ENCODE measurements at regions not wholly inside any gene's neighbourhood (a gene's known extent, or its start where the extent isn't known, plus 50 kb on each side); places are given as distances from the start of the nearest gene placed in this dataset.

DNA sequence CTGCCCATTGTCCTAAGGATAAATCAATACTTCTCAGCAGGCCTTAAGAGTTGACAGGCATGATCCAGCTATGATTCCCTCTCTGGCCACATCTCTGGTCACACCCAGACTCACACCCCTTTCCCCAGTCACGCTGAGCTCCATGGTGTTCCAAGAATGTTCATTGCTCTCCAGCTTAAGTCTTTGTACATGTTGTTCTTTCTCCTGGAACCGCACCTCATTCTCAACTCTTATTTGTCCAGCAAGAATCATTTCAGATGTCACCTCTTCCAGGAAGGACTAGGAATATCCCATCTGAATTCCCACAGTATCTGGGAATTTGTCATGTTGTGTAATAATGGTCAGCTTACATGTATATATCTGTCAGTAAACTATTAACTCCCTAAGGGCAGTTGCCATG, 118.3 kb upstream of the GALNT15 start:
- no peak for ATAC-seq
- H3K4me3 Mint-ChIP-seq, result no peak overlapping the region
- DNase-seq (ENCODE audit: low spot score), result no peak
- H3K27ac Mint-ChIP-seq, result no peak overlapping the region
- H3F3A ChIP-seq (replicated peaks; ENCODE audit: low read depth), result no peaks in the 10 kb centered on the region
- no peak overlapping the region for H3K27ac ChIP-seq (ENCODE audit: low read depth)
- H4K20me1 ChIP-seq (replicated peaks; ENCODE audit: insufficient read depth), result no peaks in the 10 kb centered on the region
- no peaks in the 10 kb centered on the region for H3K27me3 ChIP-seq (ENCODE audit: insufficient read depth)
- no peak for TF ChIP-seq ZNF331 (CRISPR knock-in tag; IDR thresholded peaks at IDR 0.05; ENCODE audit: low read depth)
- TF ChIP-seq, protein P1, sequence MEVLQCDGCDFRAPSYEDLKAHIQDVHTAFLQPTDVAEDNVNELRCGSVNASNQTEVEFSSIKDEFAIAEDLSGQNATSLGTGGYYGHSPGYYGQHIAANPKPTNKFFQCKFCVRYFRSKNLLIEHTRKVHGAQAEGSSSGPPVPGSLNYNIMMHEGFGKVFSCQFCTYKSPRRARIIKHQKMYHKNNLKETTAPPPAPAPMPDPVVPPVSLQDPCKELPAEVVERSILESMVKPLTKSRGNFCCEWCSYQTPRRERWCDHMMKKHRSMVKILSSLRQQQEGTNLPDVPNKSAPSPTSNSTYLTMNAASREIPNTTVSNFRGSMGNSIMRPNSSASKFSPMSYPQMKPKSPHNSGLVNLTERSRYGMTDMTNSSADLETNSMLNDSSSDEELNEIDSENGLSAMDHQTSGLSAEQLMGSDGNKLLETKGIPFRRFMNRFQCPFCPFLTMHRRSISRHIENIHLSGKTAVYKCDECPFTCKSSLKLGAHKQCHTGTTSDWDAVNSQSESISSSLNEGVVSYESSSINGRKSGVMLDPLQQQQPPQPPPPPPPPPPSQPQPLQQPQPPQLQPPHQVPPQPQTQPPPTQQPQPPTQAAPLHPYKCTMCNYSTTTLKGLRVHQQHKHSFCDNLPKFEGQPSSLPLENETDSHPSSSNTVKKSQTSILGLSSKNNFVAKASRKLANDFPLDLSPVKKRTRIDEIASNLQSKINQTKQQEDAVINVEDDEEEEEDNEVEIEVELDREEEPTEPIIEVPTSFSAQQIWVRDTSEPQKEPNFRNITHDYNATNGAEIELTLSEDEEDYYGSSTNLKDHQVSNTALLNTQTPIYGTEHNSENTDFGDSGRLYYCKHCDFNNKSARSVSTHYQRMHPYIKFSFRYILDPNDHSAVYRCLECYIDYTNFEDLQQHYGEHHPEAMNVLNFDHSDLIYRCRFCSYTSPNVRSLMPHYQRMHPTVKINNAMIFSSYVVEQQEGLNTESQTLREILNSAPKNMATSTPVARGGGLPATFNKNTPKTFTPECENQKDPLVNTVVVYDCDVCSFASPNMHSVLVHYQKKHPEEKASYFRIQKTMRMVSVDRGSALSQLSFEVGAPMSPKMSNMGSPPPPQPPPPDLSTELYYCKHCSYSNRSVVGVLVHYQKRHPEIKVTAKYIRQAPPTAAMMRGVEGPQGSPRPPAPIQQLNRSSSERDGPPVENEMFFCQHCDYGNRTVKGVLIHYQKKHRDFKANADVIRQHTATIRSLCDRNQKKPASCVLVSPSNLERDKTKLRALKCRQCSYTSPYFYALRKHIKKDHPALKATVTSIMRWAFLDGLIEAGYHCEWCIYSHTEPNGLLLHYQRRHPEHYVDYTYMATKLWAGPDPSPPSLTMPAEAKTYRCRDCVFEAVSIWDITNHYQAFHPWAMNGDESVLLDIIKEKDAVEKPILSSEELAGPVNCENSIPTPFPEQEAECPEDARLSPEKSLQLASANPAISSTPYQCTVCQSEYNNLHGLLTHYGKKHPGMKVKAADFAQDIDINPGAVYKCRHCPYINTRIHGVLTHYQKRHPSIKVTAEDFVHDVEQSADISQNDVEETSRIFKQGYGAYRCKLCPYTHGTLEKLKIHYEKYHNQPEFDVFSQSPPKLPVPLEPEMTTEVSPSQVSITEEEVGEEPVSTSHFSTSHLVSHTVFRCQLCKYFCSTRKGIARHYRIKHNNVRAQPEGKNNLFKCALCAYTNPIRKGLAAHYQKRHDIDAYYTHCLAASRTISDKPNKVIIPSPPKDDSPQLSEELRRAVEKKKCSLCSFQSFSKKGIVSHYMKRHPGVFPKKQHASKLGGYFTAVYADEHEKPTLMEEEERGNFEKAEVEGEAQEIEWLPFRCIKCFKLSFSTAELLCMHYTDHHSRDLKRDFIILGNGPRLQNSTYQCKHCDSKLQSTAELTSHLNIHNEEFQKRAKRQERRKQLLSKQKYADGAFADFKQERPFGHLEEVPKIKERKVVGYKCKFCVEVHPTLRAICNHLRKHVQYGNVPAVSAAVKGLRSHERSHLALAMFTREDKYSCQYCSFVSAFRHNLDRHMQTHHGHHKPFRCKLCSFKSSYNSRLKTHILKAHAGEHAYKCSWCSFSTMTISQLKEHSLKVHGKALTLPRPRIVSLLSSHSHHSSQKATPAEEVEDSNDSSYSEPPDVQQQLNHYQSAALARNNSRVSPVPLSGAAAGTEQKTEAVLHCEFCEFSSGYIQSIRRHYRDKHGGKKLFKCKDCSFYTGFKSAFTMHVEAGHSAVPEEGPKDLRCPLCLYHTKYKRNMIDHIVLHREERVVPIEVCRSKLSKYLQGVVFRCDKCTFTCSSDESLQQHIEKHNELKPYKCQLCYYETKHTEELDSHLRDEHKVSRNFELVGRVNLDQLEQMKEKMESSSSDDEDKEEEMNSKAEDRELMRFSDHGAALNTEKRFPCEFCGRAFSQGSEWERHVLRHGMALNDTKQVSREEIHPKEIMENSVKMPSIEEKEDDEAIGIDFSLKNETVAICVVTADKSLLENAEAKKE (CRISPR knock-in tag; IDR thresholded peaks at IDR 0.05), result no peak
- TF ChIP-seq, protein P2, sequence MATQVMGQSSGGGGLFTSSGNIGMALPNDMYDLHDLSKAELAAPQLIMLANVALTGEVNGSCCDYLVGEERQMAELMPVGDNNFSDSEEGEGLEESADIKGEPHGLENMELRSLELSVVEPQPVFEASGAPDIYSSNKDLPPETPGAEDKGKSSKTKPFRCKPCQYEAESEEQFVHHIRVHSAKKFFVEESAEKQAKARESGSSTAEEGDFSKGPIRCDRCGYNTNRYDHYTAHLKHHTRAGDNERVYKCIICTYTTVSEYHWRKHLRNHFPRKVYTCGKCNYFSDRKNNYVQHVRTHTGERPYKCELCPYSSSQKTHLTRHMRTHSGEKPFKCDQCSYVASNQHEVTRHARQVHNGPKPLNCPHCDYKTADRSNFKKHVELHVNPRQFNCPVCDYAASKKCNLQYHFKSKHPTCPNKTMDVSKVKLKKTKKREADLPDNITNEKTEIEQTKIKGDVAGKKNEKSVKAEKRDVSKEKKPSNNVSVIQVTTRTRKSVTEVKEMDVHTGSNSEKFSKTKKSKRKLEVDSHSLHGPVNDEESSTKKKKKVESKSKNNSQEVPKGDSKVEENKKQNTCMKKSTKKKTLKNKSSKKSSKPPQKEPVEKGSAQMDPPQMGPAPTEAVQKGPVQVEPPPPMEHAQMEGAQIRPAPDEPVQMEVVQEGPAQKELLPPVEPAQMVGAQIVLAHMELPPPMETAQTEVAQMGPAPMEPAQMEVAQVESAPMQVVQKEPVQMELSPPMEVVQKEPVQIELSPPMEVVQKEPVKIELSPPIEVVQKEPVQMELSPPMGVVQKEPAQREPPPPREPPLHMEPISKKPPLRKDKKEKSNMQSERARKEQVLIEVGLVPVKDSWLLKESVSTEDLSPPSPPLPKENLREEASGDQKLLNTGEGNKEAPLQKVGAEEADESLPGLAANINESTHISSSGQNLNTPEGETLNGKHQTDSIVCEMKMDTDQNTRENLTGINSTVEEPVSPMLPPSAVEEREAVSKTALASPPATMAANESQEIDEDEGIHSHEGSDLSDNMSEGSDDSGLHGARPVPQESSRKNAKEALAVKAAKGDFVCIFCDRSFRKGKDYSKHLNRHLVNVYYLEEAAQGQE (IDR thresholded peaks at IDR 0.05; ENCODE audit: unreplicated experiment), result no peak
- TF ChIP-seq CREB1 (CRISPR knock-in tag; IDR thresholded peaks at IDR 0.05; ENCODE audit: low read depth), result no peak
- no peak for TF ChIP-seq EZH2 (IDR thresholded peaks at IDR 0.05; ENCODE audit: low read depth, unreplicated experiment)
- no peak for TF ChIP-seq NANOG (IDR thresholded peaks at IDR 0.05; ENCODE audit: borderline replicate concordance)
- TF ChIP-seq POLR2AphosphoS5 (IDR thresholded peaks at IDR 0.05; ENCODE audit: low read depth), result no peak
- TF ChIP-seq, protein P3, sequence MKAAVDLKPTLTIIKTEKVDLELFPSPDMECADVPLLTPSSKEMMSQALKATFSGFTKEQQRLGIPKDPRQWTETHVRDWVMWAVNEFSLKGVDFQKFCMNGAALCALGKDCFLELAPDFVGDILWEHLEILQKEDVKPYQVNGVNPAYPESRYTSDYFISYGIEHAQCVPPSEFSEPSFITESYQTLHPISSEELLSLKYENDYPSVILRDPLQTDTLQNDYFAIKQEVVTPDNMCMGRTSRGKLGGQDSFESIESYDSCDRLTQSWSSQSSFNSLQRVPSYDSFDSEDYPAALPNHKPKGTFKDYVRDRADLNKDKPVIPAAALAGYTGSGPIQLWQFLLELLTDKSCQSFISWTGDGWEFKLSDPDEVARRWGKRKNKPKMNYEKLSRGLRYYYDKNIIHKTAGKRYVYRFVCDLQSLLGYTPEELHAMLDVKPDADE (IDR thresholded peaks at IDR 0.05), result no peak
- no peaks in the 10 kb centered on the region for H3K79me2 ChIP-seq (replicated peaks; ENCODE audit: insufficient read depth)
- no peaks in the 10 kb centered on the region for H3K27me3 Mint-ChIP-seq (ENCODE audit: insufficient read depth, low read depth, poor library complexity)
- no peaks in the 10 kb centered on the region for H3K36me3 Mint-ChIP-seq (ENCODE audit: low read depth)
- H3K9me2 ChIP-seq (ENCODE audit: insufficient read depth), result peaks cover 4% of the 10 kb centered on the region; the same call in 1 of the 2 replicates
- H3K4me2 ChIP-seq, result no peak overlapping the region
- no peak overlapping the region for H3K4me3 ChIP-seq
- H3K9me3 Mint-ChIP-seq, result no peaks in the 10 kb centered on the region
- H2AFZ ChIP-seq, result no peak overlapping the region
- no peaks in the 10 kb centered on the region for H3K36me3 ChIP-seq (ENCODE audit: insufficient read depth)
- H3K4me1 ChIP-seq (ENCODE audit: insufficient read depth), result 0 out of 2 replicates have a peak, but pooled peaks cover 5% of the 10 kb centered on the region
- peaks cover 5% of the 10 kb centered on the region; the same call in 2 of the 3 replicates for H3K4me1 Mint-ChIP-seq
